HCT116 (cell line): ENCODE measurements at regions not wholly inside any gene's neighbourhood (a gene's known extent, or its start where the extent isn't known, plus 50 kb on each side); places are given as distances from the start of the nearest gene placed in this dataset.

ENCODE experiments used
- ATAC-seq: fragments of 200-7000 bp; cut with Tn5 transposase; 2 replicates; pipeline ENCODE4 v1.9.1; 2020; ENCODE audit warnings: mild to moderate bottlenecking, moderate library complexity
- BruUV-seq: library from RNA; stranded (reverse); fragments of 400-500 nt; replicated peaks from 2 replicates; lab custom pipeline; 2021; lab: Mats Ljungman, UMichigan
- CTCF ChIA-PET: fragments of 300-600 bp; sonication (Branson Sonifier 250); formaldehyde crosslinking; loops from one replicate; lab custom pipeline; 2021; ENCODE audit warnings: antibody characterized with exemption; lab: Charles Lee
- POLR2A ChIA-PET: fragments of 300-600, 350-600 bp; sonication (Branson Sonifier 250); formaldehyde crosslinking; loops from one replicate; lab custom pipeline; 2021; ENCODE audit warnings: antibody characterized with exemption; lab: Charles Lee
- RAD21 ChIA-PET, 2 experiments: fragments of 300-600 bp; sonication (Branson Sonifier 250); formaldehyde crosslinking; loops; one replicate each; lab custom pipeline; 2023; ENCODE audit warnings: low total read pairs in 2 of 2; ENCODE audit not compliant: uncharacterized antibody in 2 of 2, unreplicated experiment in 2 of 2, low non-redundant PET in 1 of 2; lab: Charles Lee
- DNase-seq: peaks from one replicate; pipeline ENCODE4 v3.0.0-alpha.2; 2010; ENCODE audit warnings: low read depth, low spot score
- H2AFZ ChIP-seq: fragments of 200-600 bp; shearing (Covaris generic), sonication (generic); 2 replicates; pipeline ENCODE4 v1.6.1; 2017; ENCODE audit warnings: low read depth, mixed run types, mixed read lengths, antibody characterized with exemption, low read length; ENCODE audit not compliant: poor library complexity, severe bottlenecking
- H3K27ac ChIP-seq: 2 replicates; pipeline ENCODE4 v1.5.1; 2012; ENCODE audit warnings: low read depth, low read length
- H3K27me3 ChIP-seq: fragments of 200-600 bp; sonication (generic); 2 replicates; pipeline ENCODE4 v1.6.1; 2016; ENCODE audit warnings: mixed run types, low read length, mixed read lengths; ENCODE audit not compliant: insufficient read depth
- H3K36me3 ChIP-seq, 2 experiments: fragments of 200-500 bp in 1 of 2; fragments of 200-600 bp in 1 of 2; sonication (Bioruptor generic) in 1 of 2; sonication (generic) in 1 of 2; 2 replicates each; pipeline versions ENCODE4 v1.5.1 to v1.6.1; 2014 to 2016; ENCODE audit warnings: low read length in 2 of 2, inconsistent platforms in 1 of 2, mixed read lengths in 1 of 2, mixed run types in 1 of 2; ENCODE audit not compliant: insufficient read depth in 2 of 2, control insufficient read depth in 1 of 2
- H3K4me1 ChIP-seq, 2 experiments: fragments of 200-600 bp in 1 of 2; sonication (generic) in 1 of 2; 2 replicates each; pipeline versions ENCODE4 v1.5.1 to v1.6.1; 2012 to 2017; ENCODE audit warnings: low read length in 2 of 2, inconsistent platforms in 1 of 2, mild to moderate bottlenecking in 1 of 2, mixed read lengths in 1 of 2, mixed run types in 1 of 2, moderate library complexity in 1 of 2; ENCODE audit not compliant: insufficient read depth in 2 of 2, control insufficient read depth in 1 of 2
- H3K4me2 ChIP-seq: fragments of 200-600 bp; sonication (generic); 2 replicates; pipeline ENCODE4 v1.6.1; 2017; ENCODE audit warnings: mixed run types, low read length, mixed read lengths
- H3K4me3 ChIP-seq, 2 experiments: fragments of 200-600 bp in 1 of 2; sonication (generic) in 1 of 2; replicated peaks in 1 of 2; 2 replicates each; pipeline ENCODE4 v1.5.1; 2011 to 2016; ENCODE audit warnings: low read length in 2 of 2, control low read depth in 1 of 2, low read depth in 1 of 2, mild to moderate bottlenecking in 1 of 2, mixed read lengths in 1 of 2, mixed run types in 1 of 2
- H3K79me2 ChIP-seq: fragments of 200-600 bp; sonication (generic); 2 replicates; pipeline ENCODE4 v1.6.1; 2017; ENCODE audit warnings: mild to moderate bottlenecking, mixed run types, low read length, moderate library complexity, mixed read lengths; ENCODE audit not compliant: insufficient read depth
- H3K9ac ChIP-seq: fragments of 200-600 bp; sonication (generic); 2 replicates; pipeline ENCODE4 v1.6.1; 2016; ENCODE audit warnings: low read length, mixed read lengths
- H3K9me2 ChIP-seq: fragments of 200-600 bp; sonication (generic), shearing (Covaris generic); 2 replicates; pipeline ENCODE4 v1.6.1; 2017; ENCODE audit warnings: mixed run types, mild to moderate bottlenecking, moderate library complexity; ENCODE audit not compliant: insufficient read depth
- H3K9me3 ChIP-seq, 2 experiments: fragments of 200-500 bp in 1 of 2; fragments of 200-600 bp in 1 of 2; sonication (Bioruptor generic) in 1 of 2; sonication (generic) in 1 of 2; 2 replicates each; pipeline ENCODE4 v1.6.1; 2014 to 2017; ENCODE audit warnings: low read length in 2 of 2, mixed read lengths in 2 of 2, inconsistent platforms in 1 of 2, low read depth in 1 of 2, mild to moderate bottlenecking in 1 of 2, mixed run types in 1 of 2, moderate library complexity in 1 of 2; ENCODE audit not compliant: control insufficient read depth in 1 of 2, insufficient read depth in 1 of 2
- H4K20me1 ChIP-seq: fragments of 200-600 bp; sonication (generic), shearing (Covaris generic); 2 replicates; pipeline ENCODE4 v1.6.1; 2017; ENCODE audit warnings: mixed run types, mild to moderate bottlenecking, moderate library complexity; ENCODE audit not compliant: insufficient read depth
- CBX3 ChIP-seq: IDR thresholded peaks from 2 replicates; pipeline ENCODE4 v1.6.1; 2012; ENCODE audit warnings: low read depth
- CTCF ChIP-seq, 3 experiments: fragments of 200-600 bp in 1 of 3; sonication (generic) in 1 of 3; IDR thresholded peaks in 2 of 3; conservative IDR thresholded peaks in 1 of 3; 2 replicates each; pipeline ENCODE4 v1.5.1; 2012 to 2017; ENCODE audit warnings: low read depth in 2 of 3, low read length in 2 of 3, antibody characterized with exemption in 1 of 3, borderline replicate concordance in 1 of 3, control low read depth in 1 of 3, mild to moderate bottlenecking in 1 of 3, mixed read lengths in 1 of 3, mixed run types in 1 of 3, moderate library complexity in 1 of 3; ENCODE audit not compliant: insufficient read depth in 1 of 3
- EZH2phosphoT487 ChIP-seq: fragments of 200-600 bp; IDR thresholded peaks from 2 replicates; pipeline ENCODE4 v1.6.1; 2018; ENCODE audit warnings: antibody characterized with exemption, borderline replicate concordance
- RAD21 ChIP-seq: IDR thresholded peaks from 2 replicates; pipeline ENCODE4 v1.6.1; 2012; ENCODE audit warnings: low read depth, mild to moderate bottlenecking
- REST ChIP-seq: IDR thresholded peaks from 2 replicates; pipeline ENCODE4 v1.6.1; 2012; ENCODE audit warnings: low read depth
- SP1 ChIP-seq: IDR thresholded peaks from 2 replicates; pipeline ENCODE4 v1.6.1; 2012; ENCODE audit warnings: low read depth
- SRF ChIP-seq: IDR thresholded peaks from 2 replicates; pipeline ENCODE4 v1.6.1; 2012; ENCODE audit warnings: low read depth
- ZBTB33 ChIP-seq: IDR thresholded peaks from 2 replicates; pipeline ENCODE4 v1.6.1; 2011; ENCODE audit warnings: mild to moderate bottlenecking, low read length, moderate library complexity; ENCODE audit not compliant: insufficient replicate concordance; ENCODE audit errors: extremely low read depth
- ZFX ChIP-seq: fragments of 450-650 bp; IDR thresholded peaks from 2 replicates; pipeline ENCODE4 v1.6.1; 2017
- ZNF274 ChIP-seq: fragments of 200-500 bp; sonication (Bioruptor generic); IDR thresholded peaks from 2 replicates; pipeline ENCODE4 v1.6.1; 2014; ENCODE audit warnings: mild to moderate bottlenecking, low read depth, low read length, inconsistent platforms
- intact Hi-C: fragments of 100-400 bp; cut with micrococcal nuclease; formaldehyde crosslinking; loops from 2 replicates; pipeline ENCODE4 v1.10.0; 2022

GRCh38 chr2:37554155-37554510 lies 117.3 kb downstream of the CDC42EP3 start (continued):
- TF ChIP-seq REST, result no peak

GRCh38 chr2:37554687-37555086 lies 116.8 kb downstream of the CDC42EP3 start:
- POLR2A ChIA-PET, result no interaction called here
- no peaks in the 10 kb centered on the region for H4K20me1 ChIP-seq
- no peaks in the 10 kb centered on the region for H3K27me3 ChIP-seq
- no peak overlapping the region for H3K27ac ChIP-seq
- no peak overlapping the region for H3K9ac ChIP-seq
- intact Hi-C loops, result no loop called here
- no peak overlapping the region for H3K4me3 ChIP-seq
- H3K4me1 ChIP-seq, result peaks cover 0 to 16% of the 10 kb centered on the region in 2 experiments; a peak in 1 of 4 replicates
- no peaks in the 10 kb centered on the region for H3K9me2 ChIP-seq
- BruUV-seq, result no TSS peak
- DNase-seq (no peak), ATAC-seq (no peak)
- no peaks in the 10 kb centered on the region for H3K79me2 ChIP-seq
- CTCF ChIA-PET, result no interaction called here
- RAD21 ChIA-PET, result no interaction called here
- H3K36me3 ChIP-seq, result no peaks in the 10 kb centered on the region
- no peak overlapping the region for H3K4me2 ChIP-seq
- TF ChIP-seq ZFX (no peak), CTCF (IDR thresholded peaks at IDR 0.05 in 2 of 3, conservative IDR thresholded peaks at IDR 0.05 in 1 of 3; ENCODE audit: borderline replicate concordance in 1 of 3, insufficient read depth in 1 of 3, low read depth in 2 of 3, low read length in 2 of 3) (no peak), EZH2phosphoT487 (no peak), ZNF274 (no peak), RAD21 (no peak), SRF (no peak), CBX3 (no peak), ZBTB33 (no peak), SP1 (no peak)
- no peaks in the 10 kb centered on the region for H3K9me3 ChIP-seq
- H2AFZ ChIP-seq, result no peak overlapping the region
